ENCODE measurements at regions not wholly inside any gene's neighbourhood (a gene's known extent, or its start where the extent isn't known, plus 50 kb on each side); places are given as distances from the start of the nearest gene placed in this dataset.

GRCh38 chr4:23686169-23686897 is 203.5 kb downstream of the PPARGC1A start:
- Histone ChIP-seq H3K36me3 (no peaks in the 10 kb centered on the region), H3K4me1 (no peaks in the 10 kb centered on the region), H3K9me3 (peaks cover 0 to 11% (median 0%) of the 10 kb centered on the region in 11 donors), H3K4me3 (no peak overlapping the region), H3K27me3 (no peaks in the 10 kb centered on the region), H3K27ac (no peak overlapping the region)
- 93 to 96% methylated on average over 3 of the region's 3 CpGs for WGBS, 2 donors
- TF ChIP-seq, protein P1, sequence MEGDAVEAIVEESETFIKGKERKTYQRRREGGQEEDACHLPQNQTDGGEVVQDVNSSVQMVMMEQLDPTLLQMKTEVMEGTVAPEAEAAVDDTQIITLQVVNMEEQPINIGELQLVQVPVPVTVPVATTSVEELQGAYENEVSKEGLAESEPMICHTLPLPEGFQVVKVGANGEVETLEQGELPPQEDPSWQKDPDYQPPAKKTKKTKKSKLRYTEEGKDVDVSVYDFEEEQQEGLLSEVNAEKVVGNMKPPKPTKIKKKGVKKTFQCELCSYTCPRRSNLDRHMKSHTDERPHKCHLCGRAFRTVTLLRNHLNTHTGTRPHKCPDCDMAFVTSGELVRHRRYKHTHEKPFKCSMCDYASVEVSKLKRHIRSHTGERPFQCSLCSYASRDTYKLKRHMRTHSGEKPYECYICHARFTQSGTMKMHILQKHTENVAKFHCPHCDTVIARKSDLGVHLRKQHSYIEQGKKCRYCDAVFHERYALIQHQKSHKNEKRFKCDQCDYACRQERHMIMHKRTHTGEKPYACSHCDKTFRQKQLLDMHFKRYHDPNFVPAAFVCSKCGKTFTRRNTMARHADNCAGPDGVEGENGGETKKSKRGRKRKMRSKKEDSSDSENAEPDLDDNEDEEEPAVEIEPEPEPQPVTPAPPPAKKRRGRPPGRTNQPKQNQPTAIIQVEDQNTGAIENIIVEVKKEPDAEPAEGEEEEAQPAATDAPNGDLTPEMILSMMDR (IDR thresholded peaks at IDR 0.05) = no peak
- intact Hi-C loops (cut with DNase I) = loop anchor here in 1 of 10 donors (10.0 kb wide), 1 partner anchor 728 kb away; no protein-coding TSS in a partner anchor
- no peak for DNase-seq
- no peak for ATAC-seq

- ATAC-seq = no peak
- Histone ChIP-seq H3K27me3 (no peaks in the 10 kb centered on the region), H3K27ac (no peak overlapping the region), H3K4me1 (no peaks in the 10 kb centered on the region), H3K9me3 (peaks cover 0 to 11% (median 0%) of the 10 kb centered on the region in 11 donors), H3K4me3 (no peak overlapping the region), H3K36me3 (no peaks in the 10 kb centered on the region)
- intact Hi-C loops (cut with DNase I) = loop anchor here in 1 of 10 donors (10.0 kb wide), 1 partner anchor 729 kb away; no protein-coding TSS in a partner anchor
- WGBS, 2 donors = 83 to 90% methylated on average over 4 of the region's 4 CpGs
- TF ChIP-seq, protein P1 (IDR thresholded peaks at IDR 0.05) = no peak
- DNase-seq = no peak
Observed at GRCh38 chr4:23685471-23685870, 204.4 kb downstream of the PPARGC1A start.

DNA sequence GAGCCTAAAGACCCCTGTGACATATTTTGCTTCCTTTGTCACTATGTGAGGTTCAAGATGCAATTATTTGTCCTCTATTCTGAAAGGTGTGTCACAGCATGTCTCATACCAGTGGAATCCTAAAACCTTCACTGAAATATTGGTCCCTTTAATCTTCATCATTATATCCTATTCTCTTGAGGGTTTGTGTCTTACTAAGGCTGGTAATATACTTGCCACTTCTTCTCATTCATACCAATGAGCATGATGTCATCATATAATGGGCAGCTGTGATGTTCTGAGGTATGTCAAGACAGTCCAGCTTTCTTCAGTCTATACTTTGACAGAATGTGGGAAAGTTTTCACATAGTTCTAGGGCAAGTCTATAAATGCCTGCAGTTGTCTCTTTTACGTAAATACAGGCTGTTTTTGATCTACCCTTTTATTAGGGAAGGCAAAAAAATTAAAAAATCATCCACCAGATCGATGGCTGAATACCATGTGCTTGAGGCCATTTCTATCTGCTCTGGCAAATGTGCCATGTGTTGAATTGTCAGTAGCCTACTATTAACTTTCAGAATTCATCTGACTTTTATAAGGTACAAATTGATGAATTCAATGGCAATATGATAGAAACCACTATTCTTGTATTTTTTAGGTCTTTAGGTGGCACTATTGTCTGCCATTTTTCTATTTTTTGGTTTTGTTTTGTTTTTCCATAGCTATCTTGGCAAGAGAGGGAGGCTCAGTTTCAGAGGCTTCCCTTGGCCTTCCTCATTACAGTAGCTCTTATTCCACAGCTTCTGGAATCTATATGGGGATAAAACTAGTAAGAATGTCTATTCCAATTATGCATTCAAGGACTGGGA is 209.0 kb downstream of the PPARGC1A start:
- 68 to 79% methylated on average over 2 of the region's 2 CpGs for WGBS, 2 donors

GRCh38 chr4:23674694-23675093 is 215.2 kb downstream of the PPARGC1A start:
- Histone ChIP-seq H3K4me1 (no peaks in the 10 kb centered on the region), H3K4me3 (no peak overlapping the region), H3K9me3 (peaks cover 0 to 6% (median 0%) of the 10 kb centered on the region in 11 donors), H3K36me3 (no peaks in the 10 kb centered on the region), H3K27me3 (no peaks in the 10 kb centered on the region), H3K27ac (no peak overlapping the region)
- intact Hi-C loops (cut with DNase I) = no loop called here
- ATAC-seq (no peak), DNase-seq (no peak)
- WGBS, 2 donors = 65 to 78% methylated on average over 1 of the region's 1 CpG
- TF ChIP-seq, protein P1 (IDR thresholded peaks at IDR 0.05) = no peak

More for the DNA sequence above, 209.0 kb downstream of the PPARGC1A start:
- TF ChIP-seq, protein P1 (IDR thresholded peaks at IDR 0.05) = peak in 4 of 9 donors; percentile 16 to 27 (median 20)
- intact Hi-C loops (cut with DNase I) = loop anchor here in 1 of 10 donors (10.0 kb wide), 1 partner anchor 734 kb away; no protein-coding TSS in a partner anchor
- Histone ChIP-seq H3K4me3 (no peak overlapping the region), H3K4me1 (no peaks in the 10 kb centered on the region), H3K27ac (no peak overlapping the region), H3K36me3 (no peaks in the 10 kb centered on the region), H3K9me3 (no peaks in the 10 kb centered on the region), H3K27me3 (no peaks in the 10 kb centered on the region)
- DNase-seq = no peak
- no peak for ATAC-seq
